Activated CD8-positive, alpha-beta memory T cell treated with anti-CD3 and anti-CD28 coated beads, Interleukin-2, amount 50 U/mL, for 24 hours (primary cell): ENCODE measurements at regions not wholly inside any gene's neighbourhood (a gene's known extent, or its start where the extent isn't known, plus 50 kb on each side); places are given as distances from the start of the nearest gene placed in this dataset.

Source experiments
- DNase-seq: peaks from one replicate; pipeline ENCODE4 v3.0.0-alpha.2; 2020; ENCODE audit errors: extremely low read depth

DNA sequence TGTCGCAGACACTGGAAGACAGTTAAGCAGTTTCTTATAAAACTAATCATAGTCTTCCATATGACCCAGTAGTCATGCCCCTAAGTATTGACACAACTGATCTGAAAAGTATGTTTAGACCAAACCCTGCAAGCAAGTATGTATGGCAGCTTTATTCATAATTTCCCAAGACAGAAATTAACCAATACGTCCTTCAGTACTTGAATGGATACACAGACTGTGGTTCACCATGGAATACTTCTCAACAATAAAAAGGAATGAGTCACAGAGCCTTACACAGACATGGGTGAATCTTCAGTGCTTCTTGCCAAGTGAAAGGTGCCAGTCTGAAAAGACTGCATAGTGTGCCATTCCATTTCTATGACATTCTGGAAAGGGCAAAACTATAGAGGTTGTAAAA is 50.2 kb upstream of the AKR1E2 start:
- no peak for DNase-seq

- DNase-seq, result no peak
Observed at GRCh38 chr10:4772202-4772570, 53.8 kb upstream of the AKR1E2 start.

DNA sequence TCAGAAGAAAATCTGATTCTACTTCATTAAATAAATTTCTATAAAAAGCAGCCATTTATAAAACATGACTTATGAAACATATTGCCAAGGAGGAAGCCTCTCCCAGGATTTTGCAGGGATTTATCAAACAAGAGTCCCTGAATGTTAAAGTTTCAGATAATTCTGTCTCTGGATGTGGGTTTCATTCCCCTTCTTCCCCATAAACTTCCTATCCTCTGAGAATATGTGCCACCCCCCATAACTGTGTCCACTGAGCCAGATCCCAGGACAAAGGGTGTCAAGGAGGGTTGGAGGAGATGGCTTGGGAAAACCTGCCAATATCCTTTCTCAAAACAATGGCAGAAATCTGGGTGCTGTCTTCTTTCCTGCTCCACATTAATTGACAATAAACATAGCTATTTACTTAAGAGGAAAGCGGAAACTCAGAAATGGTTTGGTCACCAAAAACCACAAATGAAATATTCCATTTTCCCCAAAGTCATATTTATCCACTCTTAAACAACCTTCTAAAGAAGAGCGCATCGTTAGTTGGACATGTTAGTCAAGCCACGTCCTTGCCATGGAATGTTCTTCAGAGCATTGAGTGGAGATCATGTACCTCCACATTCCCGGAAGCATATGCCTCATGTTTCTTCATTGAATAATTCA is 54.3 kb upstream of the AKR1E2 start:
- DNase-seq, result no peak

GRCh38 chr10:4770801-4771553 is 55.0 kb upstream of the AKR1E2 start:
- DNase-seq, result no peak

- DNase-seq, result no peak
Observed at GRCh38 chr10:4768416-4768815, 57.6 kb upstream of the AKR1E2 start.

- DNase-seq, result no peak
Observed at GRCh38 chr10:4767033-4767814, 58.8 kb upstream of the AKR1E2 start.

DNA sequence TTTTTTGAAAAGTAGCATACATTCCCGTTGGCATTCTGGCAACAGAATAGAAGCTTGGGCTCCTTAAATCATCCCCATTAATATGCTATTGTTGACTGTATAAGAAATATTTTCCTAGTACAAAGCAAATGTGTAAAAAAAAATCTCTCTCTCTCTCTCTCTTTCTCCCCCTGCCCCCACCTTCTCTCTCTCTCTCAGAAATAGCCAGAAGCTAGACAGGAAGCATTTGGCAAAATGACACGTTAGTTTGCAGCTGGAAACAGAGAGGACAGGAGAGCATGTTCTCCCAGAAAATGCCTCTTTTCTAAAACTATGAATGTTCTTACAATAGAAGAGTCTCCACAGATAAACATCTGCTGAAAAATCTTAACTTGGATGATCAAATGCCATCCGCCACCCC is 59.6 kb upstream of the AKR1E2 start:
- no peak for DNase-seq

DNA sequence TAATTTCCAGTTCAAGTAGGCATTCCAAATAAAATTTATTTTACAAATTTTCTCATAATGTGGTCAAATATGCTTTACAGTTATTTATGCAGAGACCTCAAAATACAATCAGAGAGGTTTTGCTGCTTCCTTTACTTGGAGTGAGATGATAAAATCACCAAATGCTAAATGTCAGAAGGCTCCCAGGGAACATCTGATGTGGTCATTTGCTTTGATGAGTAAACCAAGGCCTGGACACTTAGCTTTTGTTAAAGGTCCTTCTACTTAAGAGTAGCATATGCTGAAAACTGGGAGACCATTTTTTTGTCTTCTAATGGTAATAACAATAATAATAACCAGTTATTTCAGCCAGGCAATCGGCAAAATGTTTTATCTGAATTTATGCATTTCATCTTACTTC is 60.6 kb upstream of the AKR1E2 start:
- no peak for DNase-seq

DNA sequence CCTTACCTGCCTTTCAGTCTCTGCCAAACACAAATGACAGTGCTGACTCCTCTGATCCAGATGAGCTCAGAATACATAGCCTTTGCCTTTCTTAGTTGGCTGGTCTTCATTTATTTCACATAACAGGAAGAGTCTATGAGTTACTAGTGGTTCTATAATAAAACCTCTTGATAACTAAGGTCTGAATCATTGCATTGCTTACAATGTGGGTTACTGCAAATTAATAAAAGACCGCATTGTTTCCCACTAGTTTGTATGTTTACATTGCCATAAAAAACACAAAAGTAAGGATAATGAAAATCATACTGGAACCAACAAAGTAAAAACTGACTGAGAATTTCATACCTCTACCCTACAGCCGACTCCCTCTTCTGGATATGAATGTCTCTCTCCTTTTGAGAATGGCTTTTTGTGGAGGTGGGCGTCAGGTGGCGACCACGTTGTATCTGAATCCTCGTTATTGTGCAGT is 62.0 kb upstream of the AKR1E2 start:
- no peak for DNase-seq

- DNase-seq, result no peak
Observed at GRCh38 chr10:4763513-4763912, 62.5 kb upstream of the AKR1E2 start.

GRCh38 chr10:4758256-4758655 is 67.8 kb upstream of the AKR1E2 start:
- DNase-seq, result no peak

DNA sequence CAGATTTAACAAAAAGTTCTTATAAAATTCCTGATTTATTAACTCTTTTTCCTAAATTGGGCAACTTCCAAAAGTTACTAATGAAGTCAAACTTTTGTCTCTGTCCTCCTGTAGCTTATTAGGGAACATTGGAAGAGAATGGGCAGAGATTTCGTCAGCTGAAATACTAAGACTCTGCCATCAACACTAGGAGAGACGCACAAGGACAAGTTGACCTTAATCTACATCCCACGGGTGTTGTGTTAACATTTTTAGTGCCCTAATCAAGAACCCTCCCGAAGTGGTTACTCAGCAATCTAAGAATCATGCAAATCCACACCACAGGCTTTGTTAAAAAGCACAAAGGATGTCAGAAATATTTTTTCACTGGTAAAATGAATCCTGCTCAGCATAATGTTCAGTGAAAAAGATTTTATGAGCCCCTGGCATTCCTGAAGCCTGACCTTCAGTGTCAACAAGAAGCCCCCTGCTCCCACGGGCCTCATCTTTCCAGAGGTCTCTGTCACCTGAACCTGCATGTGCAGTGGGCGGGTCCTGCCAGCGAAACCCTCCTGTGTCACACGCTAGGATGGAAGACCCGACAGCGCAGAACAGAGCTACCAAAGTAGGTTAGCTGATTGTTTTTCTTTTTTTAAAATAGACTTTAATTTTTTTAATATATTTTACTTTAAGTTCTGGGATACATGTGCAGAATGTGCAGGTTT is 70.6 kb upstream of the AKR1E2 start:
- DNase-seq, result no peak

DNA sequence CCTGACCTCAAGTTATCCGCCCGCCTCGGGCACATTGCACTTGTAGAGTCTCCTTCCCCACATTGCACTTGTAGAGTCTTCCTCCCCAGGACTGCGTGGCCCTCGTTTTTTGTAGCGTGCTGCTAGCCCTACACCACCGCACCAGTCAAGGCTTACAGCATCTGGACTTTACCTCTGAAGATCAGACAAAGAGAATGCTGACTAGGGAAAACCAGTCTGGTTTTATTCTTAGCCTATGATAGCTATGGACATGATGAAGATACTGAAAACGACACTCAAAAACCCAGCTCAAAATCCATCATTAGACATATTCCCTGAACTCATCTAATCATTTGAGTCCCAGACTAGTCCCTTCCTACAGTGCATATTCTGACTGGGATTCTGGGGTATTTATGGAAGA is 71.9 kb upstream of the AKR1E2 start:
- DNase-seq, result no peak

DNA sequence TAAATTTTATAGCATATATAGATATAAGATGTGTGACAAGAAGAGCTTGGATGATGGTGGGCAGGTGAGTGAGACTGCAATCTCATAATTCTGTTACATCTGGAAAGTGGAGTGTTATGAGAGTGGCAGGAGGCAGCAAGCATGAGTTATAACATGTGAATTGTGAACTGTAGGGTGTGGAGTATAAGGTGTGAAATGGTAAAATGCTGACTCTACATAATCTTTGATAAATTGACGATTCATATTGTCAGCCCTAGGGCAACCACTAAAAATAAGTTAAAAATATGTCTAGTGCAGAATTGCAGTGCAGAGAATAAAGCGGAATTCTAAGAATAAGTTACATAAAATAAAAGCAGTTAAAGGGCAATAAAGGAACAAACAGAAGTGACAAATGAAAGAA is 74.8 kb upstream of the AKR1E2 start:
- no peak for DNase-seq

GRCh38 chr10:4749271-4749574 is 76.8 kb upstream of the AKR1E2 start:
- DNase-seq, result no peak

DNA sequence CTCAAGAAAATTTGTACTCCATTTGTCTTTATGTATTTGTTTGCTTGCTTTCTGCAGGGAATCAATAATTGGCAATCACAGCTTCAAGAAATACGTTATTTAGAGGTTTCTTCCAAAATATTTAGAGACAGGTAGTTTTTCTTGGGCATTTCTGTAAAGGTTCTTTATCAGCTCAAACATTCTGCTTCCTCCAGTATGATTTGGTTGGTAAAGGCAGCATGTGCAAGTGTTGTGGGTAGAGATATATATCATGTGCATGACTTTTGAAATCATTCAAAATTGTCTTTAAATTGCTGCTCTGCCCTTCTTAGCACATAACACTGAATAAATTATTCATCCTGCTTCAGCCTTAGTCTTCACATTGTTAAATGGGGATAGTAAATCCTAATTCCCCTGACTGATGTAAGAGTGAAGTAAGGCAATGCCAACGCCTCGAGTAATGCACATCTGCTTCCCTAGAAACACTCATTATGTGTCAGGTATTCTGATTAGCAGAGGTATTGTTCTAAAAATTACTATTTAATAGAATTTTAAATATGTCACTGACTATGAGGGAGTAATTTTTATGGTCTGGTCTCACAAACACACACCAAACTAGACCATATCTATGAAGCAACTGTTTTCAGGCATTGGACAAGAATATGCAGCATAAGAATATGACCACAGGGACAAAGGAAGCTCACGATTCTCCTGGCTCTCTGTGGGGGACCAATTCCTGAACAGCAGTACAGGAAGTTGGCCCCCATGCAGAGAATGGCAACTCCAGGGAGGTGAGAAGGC is 77.3 kb upstream of the AKR1E2 start:
- no peak for DNase-seq

DNA sequence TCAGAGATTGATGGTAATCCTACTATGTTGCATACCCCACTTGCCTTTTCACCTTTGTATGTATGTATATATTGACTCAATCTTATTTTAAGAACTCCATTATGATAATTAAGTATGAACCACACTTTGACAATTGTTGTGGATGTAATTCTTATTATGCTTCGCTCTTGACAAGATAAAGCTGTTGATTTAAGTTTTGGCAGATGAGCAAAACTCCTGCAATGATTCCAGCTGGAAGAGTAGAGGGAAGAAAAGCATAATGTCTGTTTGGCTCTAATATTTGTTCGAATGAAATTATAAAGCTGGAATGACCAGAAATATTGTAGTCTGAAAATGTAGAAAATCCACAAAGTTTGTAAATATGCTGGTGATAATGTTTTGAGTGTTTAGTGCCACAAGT is 83.8 kb upstream of the AKR1E2 start:
- no peak for DNase-seq

DNA sequence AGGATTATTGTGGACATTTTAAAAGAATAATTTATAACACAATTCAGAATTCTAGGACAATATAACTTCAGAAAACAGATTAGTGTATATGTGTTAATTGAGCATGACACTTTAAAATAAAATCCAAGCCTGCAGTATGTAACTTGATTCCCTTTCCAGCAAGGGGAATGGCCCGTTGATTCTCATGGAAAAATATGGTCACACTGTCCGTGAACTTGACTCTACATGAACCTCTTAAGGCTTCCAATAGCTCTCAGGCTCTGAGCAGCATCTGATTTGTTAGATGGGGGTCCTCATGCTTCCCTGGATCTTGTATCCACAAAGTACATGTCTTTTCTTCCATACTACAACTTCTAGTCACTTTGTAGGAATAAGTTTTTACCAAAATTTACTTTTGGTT is 85.5 kb upstream of the AKR1E2 start:
- no peak for DNase-seq

DNA sequence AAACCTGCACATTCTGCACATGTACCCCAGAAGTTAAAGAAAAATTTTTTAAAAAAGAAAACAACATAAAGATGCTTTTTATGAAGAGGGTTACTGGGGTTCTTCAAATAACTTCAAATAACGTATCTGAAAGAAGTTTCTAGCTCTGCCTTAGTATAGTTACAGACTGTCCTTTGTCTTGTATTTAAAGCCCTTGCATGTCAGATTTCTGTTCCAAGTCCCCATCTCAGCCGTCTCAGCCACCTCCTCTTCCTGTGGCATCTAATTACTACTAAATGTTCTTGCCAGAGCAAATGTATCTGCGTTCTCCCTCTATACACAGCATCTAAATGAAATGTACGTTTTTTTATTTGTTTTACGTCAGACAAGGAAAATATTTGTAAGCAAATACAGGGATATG is 89.4 kb upstream of the AKR1E2 start:
- no peak for DNase-seq

GRCh38 chr10:4736183-4736582 is 89.8 kb upstream of the AKR1E2 start:
- DNase-seq, result no peak

DNA sequence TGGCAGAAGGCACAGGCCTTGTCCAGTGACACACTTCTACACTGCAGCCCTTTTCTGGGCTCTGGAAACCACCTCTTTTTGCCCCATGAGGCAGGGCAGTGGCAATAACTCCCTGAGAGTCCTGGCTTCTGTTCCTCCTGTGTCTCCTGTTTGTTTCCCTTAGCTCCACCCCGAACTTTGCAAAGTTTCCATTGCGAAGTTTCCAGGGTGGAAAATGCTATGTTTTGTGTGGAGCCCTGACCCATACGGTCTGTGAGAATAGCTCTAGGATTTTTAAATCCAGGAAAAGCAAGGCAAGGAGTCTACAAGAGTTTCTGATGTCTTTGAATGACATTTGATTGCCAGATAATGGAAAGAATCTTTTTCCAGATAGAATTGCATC is 92.2 kb upstream of the AKR1E2 start:
- DNase-seq, result no peak
